ENCODE measurements at regions not wholly inside any gene's neighbourhood (a gene's known extent, or its start where the extent isn't known, plus 50 kb on each side); places are given as distances from the start of the nearest gene placed in this dataset.
"Not testable (repeated sequence)": the region's sequence is repeated elsewhere in the genome, so short reads cannot be mapped to it uniquely, and the experiment has no call there.

- Histone ChIP-seq H3K4me1 (ENCODE audit: control insufficient read depth in 5 of 5, insufficient read depth in 5 of 5, low read length in 5 of 5) (no peaks in the 10 kb centered on the region), H3K27ac (ENCODE audit: low read depth, low read length) (no peak overlapping the region), H3K9ac (ENCODE audit: low read length in 5 of 5) (no peak overlapping the region), H3K9me3 (ENCODE audit: control insufficient read depth in 5 of 5, low read length in 5 of 5) (peaks cover 0 to 18% (median 13%) of the 10 kb centered on the region in 5 donors), H3K36me3 (ENCODE audit: control insufficient read depth in 5 of 5, insufficient read depth in 5 of 5, low read length in 5 of 5) (no peaks in the 10 kb centered on the region), H3K4me3 (ENCODE audit: low read depth in 1 of 5, low read length in 5 of 5) (no peak overlapping the region), H3K27me3 (ENCODE audit: control insufficient read depth in 5 of 5, insufficient read depth in 4 of 5, low read length in 5 of 5) (peaks cover 0 to 3% (median 0%) of the 10 kb centered on the region in 5 donors)
Measured at GRCh38 chr3:159249472-159250174, 447.8 kb downstream of the MFSD1 start.

GRCh38 chr3:159250961-159251360 is 449.1 kb downstream of the MFSD1 start:
- Histone ChIP-seq H3K4me1 (ENCODE audit: control insufficient read depth in 5 of 5, insufficient read depth in 5 of 5, low read length in 5 of 5) (no peaks in the 10 kb centered on the region), H3K9ac (ENCODE audit: low read length in 5 of 5) (no peak overlapping the region), H3K36me3 (ENCODE audit: control insufficient read depth in 5 of 5, insufficient read depth in 5 of 5, low read length in 5 of 5) (no peaks in the 10 kb centered on the region), H3K27ac (ENCODE audit: low read depth, low read length) (no peak overlapping the region), H3K4me3 (ENCODE audit: low read depth in 1 of 5, low read length in 5 of 5) (no peak overlapping the region), H3K9me3 (ENCODE audit: control insufficient read depth in 5 of 5, low read length in 5 of 5) (peaks cover 0 to 18% (median 13%) of the 10 kb centered on the region in 5 donors), H3K27me3 (ENCODE audit: control insufficient read depth in 5 of 5, insufficient read depth in 4 of 5, low read length in 5 of 5) (peaks cover 0 to 3% (median 0%) of the 10 kb centered on the region in 5 donors)

DNA sequence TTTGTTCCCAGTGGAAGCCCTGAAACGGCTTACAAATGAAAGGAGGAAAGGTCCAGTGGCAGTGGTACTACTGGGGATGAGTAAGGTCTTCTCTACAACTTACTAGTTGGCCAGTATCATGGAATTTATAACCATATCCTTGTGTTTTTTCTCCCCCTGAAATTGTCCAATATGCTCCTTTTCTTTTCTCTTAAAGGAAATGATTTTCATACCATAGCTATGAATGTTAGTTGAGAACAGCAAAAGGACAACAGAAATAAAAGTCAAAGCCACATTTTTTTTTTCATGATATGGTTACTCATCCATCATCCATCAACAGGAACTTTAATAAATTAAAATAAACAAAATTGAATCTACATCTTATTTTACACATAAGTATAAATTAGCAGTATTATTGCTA is 450.4 kb downstream of the MFSD1 start:
- Histone ChIP-seq H3K27me3 (ENCODE audit: control insufficient read depth in 5 of 5, insufficient read depth in 4 of 5, low read length in 5 of 5) (peaks cover 0 to 3% (median under 1%) of the 10 kb centered on the region in 5 donors), H3K9me3 (ENCODE audit: control insufficient read depth in 5 of 5, low read length in 5 of 5) (peaks cover 0 to 18% (median 13%) of the 10 kb centered on the region in 5 donors), H3K4me3 (ENCODE audit: low read depth in 1 of 5, low read length in 5 of 5) (no peak overlapping the region), H3K4me1 (ENCODE audit: control insufficient read depth in 5 of 5, insufficient read depth in 5 of 5, low read length in 5 of 5) (no peaks in the 10 kb centered on the region), H3K9ac (ENCODE audit: low read length in 5 of 5) (no peak overlapping the region), H3K36me3 (ENCODE audit: control insufficient read depth in 5 of 5, insufficient read depth in 5 of 5, low read length in 5 of 5) (no peaks in the 10 kb centered on the region), H3K27ac (ENCODE audit: low read depth, low read length) (no peak overlapping the region)

GRCh38 chr3:159252772-159253384 is 451.0 kb downstream of the MFSD1 start:
- Histone ChIP-seq H3K9ac (ENCODE audit: low read length in 5 of 5) (no peak overlapping the region), H3K4me1 (ENCODE audit: control insufficient read depth in 5 of 5, insufficient read depth in 5 of 5, low read length in 5 of 5) (no peaks in the 10 kb centered on the region), H3K27me3 (ENCODE audit: control insufficient read depth in 5 of 5, insufficient read depth in 4 of 5, low read length in 5 of 5) (peaks cover 0 to 4% (median 2%) of the 10 kb centered on the region in 5 donors), H3K27ac (ENCODE audit: low read depth, low read length) (no peak overlapping the region), H3K4me3 (ENCODE audit: low read depth in 1 of 5, low read length in 5 of 5) (no peak overlapping the region), H3K9me3 (ENCODE audit: control insufficient read depth in 5 of 5, low read length in 5 of 5) (peaks cover 0 to 18% (median 13%) of the 10 kb centered on the region in 5 donors), H3K36me3 (ENCODE audit: control insufficient read depth in 5 of 5, insufficient read depth in 5 of 5, low read length in 5 of 5) (no peaks in the 10 kb centered on the region)

- no peak overlapping the region for H3K9ac ChIP-seq (ENCODE audit: low read length in 5 of 5)
- no peak overlapping the region for H3K4me3 ChIP-seq (ENCODE audit: low read depth in 1 of 5, low read length in 5 of 5)
- H3K27me3 ChIP-seq (ENCODE audit: control insufficient read depth in 5 of 5, insufficient read depth in 4 of 5, low read length in 5 of 5) = peaks cover 0 to 4% (median 2%) of the 10 kb centered on the region in 5 donors
- no peak overlapping the region for H3K27ac ChIP-seq (ENCODE audit: low read depth, low read length)
- H3K9me3 ChIP-seq (ENCODE audit: control insufficient read depth in 5 of 5, low read length in 5 of 5) = peaks cover 0 to 18% (median 13%) of the 10 kb centered on the region in 5 donors
- no peaks in the 10 kb centered on the region for H3K4me1 ChIP-seq (ENCODE audit: control insufficient read depth in 5 of 5, insufficient read depth in 5 of 5, low read length in 5 of 5)
- no peaks in the 10 kb centered on the region for H3K36me3 ChIP-seq (ENCODE audit: control insufficient read depth in 5 of 5, insufficient read depth in 5 of 5, low read length in 5 of 5)
Measured at GRCh38 chr3:159253860-159254259, 452.0 kb downstream of the MFSD1 start.

DNA sequence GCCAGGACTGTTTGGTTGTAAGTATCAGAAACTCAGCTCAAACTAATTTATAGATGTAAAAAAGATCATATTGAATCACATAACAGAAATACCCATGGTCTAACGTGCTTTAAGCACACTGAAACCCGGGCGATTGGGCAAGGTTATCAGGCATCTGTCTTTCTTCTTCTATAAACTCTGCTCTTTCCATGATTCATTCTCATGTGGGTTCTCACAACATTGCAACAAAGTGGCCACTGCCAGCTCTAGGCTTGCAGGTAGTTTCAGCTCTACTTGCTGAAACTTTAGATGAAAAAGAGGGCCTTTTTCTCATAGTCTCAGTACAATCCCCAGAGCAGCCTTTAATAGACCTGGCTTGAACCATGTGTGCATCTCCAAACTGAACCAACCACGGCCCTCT is 456.1 kb downstream of the MFSD1 start:
- H3K4me3 ChIP-seq (ENCODE audit: low read depth in 1 of 5, low read length in 5 of 5) = no peak overlapping the region
- H3K4me1 ChIP-seq (ENCODE audit: control insufficient read depth in 5 of 5, insufficient read depth in 5 of 5, low read length in 5 of 5) = peaks cover 0 to 3% (median 0%) of the 10 kb centered on the region in 5 donors
- no peak overlapping the region for H3K9ac ChIP-seq (ENCODE audit: low read length in 5 of 5)
- H3K27me3 ChIP-seq (ENCODE audit: control insufficient read depth in 5 of 5, insufficient read depth in 4 of 5, low read length in 5 of 5) = peaks cover 0 to 4% (median 2%) of the 10 kb centered on the region in 5 donors
- peaks cover 0 to 2% (median under 1%) of the 10 kb centered on the region in 5 donors for H3K9me3 ChIP-seq (ENCODE audit: control insufficient read depth in 5 of 5, low read length in 5 of 5)
- H3K36me3 ChIP-seq (ENCODE audit: control insufficient read depth in 5 of 5, insufficient read depth in 5 of 5, low read length in 5 of 5) = no peaks in the 10 kb centered on the region
- no peak overlapping the region for H3K27ac ChIP-seq (ENCODE audit: low read depth, low read length)

DNA sequence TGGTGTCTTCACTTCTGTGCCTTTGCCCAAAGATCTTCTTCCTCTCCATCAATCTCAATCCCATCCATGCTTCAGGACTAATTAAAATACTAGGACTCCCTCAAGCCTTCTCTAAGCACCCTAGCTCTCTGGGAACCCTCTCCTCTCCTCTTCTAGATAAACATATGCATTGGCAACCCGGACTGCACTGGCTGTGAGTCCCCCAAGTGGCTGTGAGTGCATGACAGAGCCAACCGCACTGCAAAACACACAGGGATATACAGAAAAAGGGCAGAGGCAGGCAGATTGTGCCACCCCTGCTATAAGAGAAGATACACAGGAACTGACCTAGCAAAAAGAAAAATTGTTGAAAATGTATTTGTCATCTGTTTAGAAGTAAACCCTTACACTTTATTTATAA is 457.1 kb downstream of the MFSD1 start:
- no peaks in the 10 kb centered on the region for H3K36me3 ChIP-seq (ENCODE audit: control insufficient read depth in 5 of 5, insufficient read depth in 5 of 5, low read length in 5 of 5)
- H3K4me1 ChIP-seq (ENCODE audit: control insufficient read depth in 5 of 5, insufficient read depth in 5 of 5, low read length in 5 of 5) = peaks cover 0 to 3% (median 0%) of the 10 kb centered on the region in 5 donors
- H3K27ac ChIP-seq (ENCODE audit: low read depth, low read length) = no peak overlapping the region
- H3K27me3 ChIP-seq (ENCODE audit: control insufficient read depth in 5 of 5, insufficient read depth in 4 of 5, low read length in 5 of 5) = peaks cover 0 to 4% (median 0%) of the 10 kb centered on the region in 5 donors
- H3K9ac ChIP-seq (ENCODE audit: low read length in 5 of 5) = no peak overlapping the region
- H3K9me3 ChIP-seq (ENCODE audit: control insufficient read depth in 5 of 5, low read length in 5 of 5) = no peaks in the 10 kb centered on the region
- no peak overlapping the region for H3K4me3 ChIP-seq (ENCODE audit: low read depth in 1 of 5, low read length in 5 of 5)

DNA sequence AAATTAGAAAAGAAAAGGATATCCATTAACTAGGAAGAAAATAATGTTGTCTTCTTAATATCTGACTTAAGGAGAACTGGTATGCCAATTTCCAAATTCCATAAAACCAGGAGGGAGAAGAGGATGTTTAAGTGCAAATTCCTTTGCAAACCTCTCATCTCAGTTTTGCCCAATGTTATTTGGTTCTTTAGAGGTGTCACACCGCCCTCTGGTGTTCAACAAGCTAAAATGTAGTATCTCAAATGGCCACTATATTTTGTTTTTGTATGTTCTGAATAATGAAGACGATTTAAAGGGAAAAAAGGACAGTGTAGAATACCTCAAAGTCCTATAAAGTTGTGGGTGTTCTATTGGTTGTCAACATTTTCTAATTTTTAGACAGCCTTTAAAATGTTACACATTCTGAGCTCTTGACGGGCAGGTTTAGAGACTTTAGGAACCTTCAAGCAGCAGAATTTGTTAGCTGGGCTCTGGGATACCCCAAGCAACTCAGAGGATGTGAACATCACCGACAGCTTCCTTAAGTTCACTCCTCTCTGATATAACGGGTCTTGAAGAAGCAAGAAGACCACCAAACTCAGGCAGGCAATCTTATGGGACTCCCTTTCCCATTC is 458.3 kb downstream of the MFSD1 start:
- H3K36me3 ChIP-seq (ENCODE audit: control insufficient read depth in 5 of 5, insufficient read depth in 5 of 5, low read length in 5 of 5) = no peaks in the 10 kb centered on the region
- H3K9ac ChIP-seq (ENCODE audit: low read length in 5 of 5) = no peak overlapping the region
- peaks cover 0 to 3% (median 0%) of the 10 kb centered on the region in 5 donors for H3K4me1 ChIP-seq (ENCODE audit: control insufficient read depth in 5 of 5, insufficient read depth in 5 of 5, low read length in 5 of 5)
- no peak overlapping the region for H3K4me3 ChIP-seq (ENCODE audit: low read depth in 1 of 5, low read length in 5 of 5)
- peaks cover 0 to 4% (median 0%) of the 10 kb centered on the region in 5 donors for H3K27me3 ChIP-seq (ENCODE audit: control insufficient read depth in 5 of 5, insufficient read depth in 4 of 5, low read length in 5 of 5)
- no peaks in the 10 kb centered on the region for H3K9me3 ChIP-seq (ENCODE audit: control insufficient read depth in 5 of 5, low read length in 5 of 5)
- no peak overlapping the region for H3K27ac ChIP-seq (ENCODE audit: low read depth, low read length)

GRCh38 chr3:159261333-159261732 is 459.5 kb downstream of the MFSD1 start:
- H3K4me3 ChIP-seq (ENCODE audit: low read depth in 1 of 5, low read length in 5 of 5); H3K36me3 ChIP-seq (ENCODE audit: control insufficient read depth in 5 of 5, insufficient read depth in 5 of 5, low read length in 5 of 5); H3K9ac ChIP-seq (ENCODE audit: low read length in 5 of 5); H3K27ac ChIP-seq (ENCODE audit: low read depth, low read length); H3K4me1 ChIP-seq (ENCODE audit: control insufficient read depth in 5 of 5, insufficient read depth in 5 of 5, low read length in 5 of 5); H3K27me3 ChIP-seq (ENCODE audit: control insufficient read depth in 5 of 5, insufficient read depth in 4 of 5, low read length in 5 of 5); H3K9me3 ChIP-seq (ENCODE audit: control insufficient read depth in 5 of 5, low read length in 5 of 5): not testable (repeated sequence)
